OCI-LY3 (cell line): ENCODE measurements at regions not wholly inside any gene's neighbourhood (a gene's known extent, or its start where the extent isn't known, plus 50 kb on each side); places are given as distances from the start of the nearest gene placed in this dataset.

Experiments
- CTCF ChIP-seq: fragments of 200-600, 300-600 bp; sonication (generic); IDR thresholded peaks from 2 replicates; pipeline ENCODE4 v1.5.1; 2014; ENCODE audit warnings: antibody characterized with exemption, low read length, low read depth
- EZH2phosphoT487 ChIP-seq: fragments of 200-600 bp; shearing (Covaris generic); IDR thresholded peaks from 2 replicates; pipeline ENCODE4 v1.6.1; 2018; ENCODE audit warnings: antibody characterized with exemption, mixed run types, low read depth

- no peak for TF ChIP-seq CTCF
- no peak for TF ChIP-seq EZH2phosphoT487
These were observed 233.8 kb upstream of the CDH11 start for GRCh38 chr16:65355706-65356105.
